ENCODE measurements at regions not wholly inside any gene's neighbourhood (a gene's known extent, or its start where the extent isn't known, plus 50 kb on each side); places are given as distances from the start of the nearest gene placed in this dataset.

- DNase-seq (ENCODE audit: low read depth in 2 of 2) = no peak
Observed at GRCh38 chr4:3669553-3669949, 96.6 kb upstream of the ADRA2C start.

- DNase-seq (ENCODE audit: low read depth in 2 of 2) = no peak
Observed at GRCh38 chr4:3668825-3669552, 97.2 kb upstream of the ADRA2C start.

- DNase-seq (ENCODE audit: low read depth in 2 of 2) = no peak
Observed at GRCh38 chr4:3667258-3667657, 98.9 kb upstream of the ADRA2C start.

GRCh38 chr4:3666263-3666662 lies 99.9 kb upstream of the ADRA2C start:
- DNase-seq (ENCODE audit: low read depth in 2 of 2) = no peak

GRCh38 chr4:3665360-3665891 lies 100.8 kb upstream of the ADRA2C start:
- no peak for DNase-seq (ENCODE audit: low read depth in 2 of 2)

- no peak for DNase-seq (ENCODE audit: low read depth in 2 of 2)
Observed at GRCh38 chr4:3663791-3664190, 102.4 kb upstream of the ADRA2C start.

- DNase-seq (ENCODE audit: low read depth in 2 of 2) = no peak
Observed at GRCh38 chr4:3662516-3662915, 103.7 kb upstream of the ADRA2C start.

GRCh38 chr4:3661989-3662388 lies 104.2 kb upstream of the ADRA2C start:
- no peak for DNase-seq (ENCODE audit: low read depth in 2 of 2)

GRCh38 chr4:3660928-3661515 lies 105.2 kb upstream of the ADRA2C start:
- no peak for DNase-seq (ENCODE audit: low read depth in 2 of 2)

GRCh38 chr4:3660086-3660927 lies 105.9 kb upstream of the ADRA2C start:
- DNase-seq (ENCODE audit: low read depth in 2 of 2) = no peak

- DNase-seq (ENCODE audit: low read depth in 2 of 2) = no peak
Observed at GRCh38 chr4:3659131-3659530, 107.1 kb upstream of the ADRA2C start.

GRCh38 chr4:3658530-3658913 lies 107.7 kb upstream of the ADRA2C start:
- no peak for DNase-seq (ENCODE audit: low read depth in 2 of 2)

GRCh38 chr4:3657902-3658529 lies 108.2 kb upstream of the ADRA2C start:
- DNase-seq (ENCODE audit: low read depth in 2 of 2) = no peak

GRCh38 chr4:3656416-3657356 lies 109.5 kb upstream of the ADRA2C start:
- DNase-seq (ENCODE audit: low read depth in 2 of 2) = no peak

- no peak for DNase-seq (ENCODE audit: low read depth in 2 of 2)
Observed at GRCh38 chr4:3655963-3656362, 110.2 kb upstream of the ADRA2C start.

- DNase-seq (ENCODE audit: low read depth in 2 of 2) = no peak
Observed at GRCh38 chr4:3655485-3655884, 110.7 kb upstream of the ADRA2C start.

- DNase-seq (ENCODE audit: low read depth in 2 of 2) = no peak
Observed at GRCh38 chr4:3654036-3654807, 112.0 kb upstream of the ADRA2C start.

- DNase-seq (ENCODE audit: low read depth in 2 of 2) = no peak
Observed at GRCh38 chr4:3652586-3652985, 113.6 kb upstream of the ADRA2C start.

- no peak for DNase-seq (ENCODE audit: low read depth in 2 of 2)
Observed at GRCh38 chr4:3651267-3651845, 114.8 kb upstream of the ADRA2C start.

GRCh38 chr4:3649491-3649890 lies 116.7 kb upstream of the ADRA2C start:
- no peak for DNase-seq (ENCODE audit: low read depth in 2 of 2)
